ENCODE measurements at regions not wholly inside any gene's neighbourhood (a gene's known extent, or its start where the extent isn't known, plus 50 kb on each side); places are given as distances from the start of the nearest gene placed in this dataset.

GRCh38 chr1:88538222-88538899 is 145.7 kb upstream of the PKN2 start:
- TF ChIP-seq POLR2A (IDR thresholded peaks at IDR 0.05), result no peak
- no peak for TF ChIP-seq CTCF (IDR thresholded peaks at IDR 0.05)
- no peak for TF ChIP-seq EP300 (IDR thresholded peaks at IDR 0.05)
